ENCODE measurements at regions not wholly inside any gene's neighbourhood (a gene's known extent, or its start where the extent isn't known, plus 50 kb on each side); places are given as distances from the start of the nearest gene placed in this dataset.
"Not testable (repeated sequence)": the region's sequence is repeated elsewhere in the genome, so short reads cannot be mapped to it uniquely, and the experiment has no call there.

DNA sequence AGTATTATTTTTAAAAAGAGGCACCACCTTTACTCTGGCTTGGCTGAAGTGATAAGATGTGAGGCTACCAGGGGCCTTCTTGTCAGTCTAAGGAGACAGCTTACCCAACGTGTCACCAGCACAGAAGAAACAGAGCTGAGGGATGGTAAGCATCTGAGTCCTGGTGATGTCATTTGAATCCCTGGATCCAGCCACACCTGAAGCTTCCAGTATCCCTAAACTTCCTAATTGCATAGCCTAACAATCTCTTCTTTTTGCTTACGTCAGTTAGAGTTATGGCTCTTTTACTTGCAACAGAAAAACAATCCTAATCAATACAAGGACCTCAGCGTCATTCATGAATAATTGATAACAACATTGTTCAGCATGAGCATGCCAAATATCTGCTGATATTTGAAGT, 436.6 kb downstream of the SHISA9 start:
- no peak for TF ChIP-seq ZFX (IDR thresholded peaks at IDR 0.05)
- TF ChIP-seq, protein P1, sequence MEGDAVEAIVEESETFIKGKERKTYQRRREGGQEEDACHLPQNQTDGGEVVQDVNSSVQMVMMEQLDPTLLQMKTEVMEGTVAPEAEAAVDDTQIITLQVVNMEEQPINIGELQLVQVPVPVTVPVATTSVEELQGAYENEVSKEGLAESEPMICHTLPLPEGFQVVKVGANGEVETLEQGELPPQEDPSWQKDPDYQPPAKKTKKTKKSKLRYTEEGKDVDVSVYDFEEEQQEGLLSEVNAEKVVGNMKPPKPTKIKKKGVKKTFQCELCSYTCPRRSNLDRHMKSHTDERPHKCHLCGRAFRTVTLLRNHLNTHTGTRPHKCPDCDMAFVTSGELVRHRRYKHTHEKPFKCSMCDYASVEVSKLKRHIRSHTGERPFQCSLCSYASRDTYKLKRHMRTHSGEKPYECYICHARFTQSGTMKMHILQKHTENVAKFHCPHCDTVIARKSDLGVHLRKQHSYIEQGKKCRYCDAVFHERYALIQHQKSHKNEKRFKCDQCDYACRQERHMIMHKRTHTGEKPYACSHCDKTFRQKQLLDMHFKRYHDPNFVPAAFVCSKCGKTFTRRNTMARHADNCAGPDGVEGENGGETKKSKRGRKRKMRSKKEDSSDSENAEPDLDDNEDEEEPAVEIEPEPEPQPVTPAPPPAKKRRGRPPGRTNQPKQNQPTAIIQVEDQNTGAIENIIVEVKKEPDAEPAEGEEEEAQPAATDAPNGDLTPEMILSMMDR (conservative IDR thresholded peaks at IDR 0.05), result no peak
- no peak overlapping the region for H3K27ac ChIP-seq

DNA sequence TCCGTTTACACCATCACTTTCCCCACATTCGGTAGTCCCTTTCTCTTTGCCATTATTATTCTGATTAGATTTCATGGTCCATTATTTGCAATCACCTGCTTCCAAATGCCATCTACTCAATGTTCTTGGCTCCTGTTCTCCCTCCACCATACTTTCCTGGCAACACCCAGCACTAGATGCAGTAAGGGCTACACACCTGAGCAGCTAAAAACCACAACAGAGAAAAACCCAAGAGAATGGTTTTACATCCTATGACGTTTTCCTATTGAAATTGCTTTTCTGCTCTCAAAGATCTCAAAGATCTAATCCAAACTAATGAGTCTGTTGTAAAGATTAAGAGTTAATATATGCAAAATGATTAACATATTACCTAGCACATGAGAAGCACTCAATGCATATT, 441.3 kb downstream of the SHISA9 start:
- TF ChIP-seq, protein P1 (conservative IDR thresholded peaks at IDR 0.05), result no peak
- no peak for TF ChIP-seq ZFX (IDR thresholded peaks at IDR 0.05)
- H3K27ac ChIP-seq, result no peak overlapping the region

DNA sequence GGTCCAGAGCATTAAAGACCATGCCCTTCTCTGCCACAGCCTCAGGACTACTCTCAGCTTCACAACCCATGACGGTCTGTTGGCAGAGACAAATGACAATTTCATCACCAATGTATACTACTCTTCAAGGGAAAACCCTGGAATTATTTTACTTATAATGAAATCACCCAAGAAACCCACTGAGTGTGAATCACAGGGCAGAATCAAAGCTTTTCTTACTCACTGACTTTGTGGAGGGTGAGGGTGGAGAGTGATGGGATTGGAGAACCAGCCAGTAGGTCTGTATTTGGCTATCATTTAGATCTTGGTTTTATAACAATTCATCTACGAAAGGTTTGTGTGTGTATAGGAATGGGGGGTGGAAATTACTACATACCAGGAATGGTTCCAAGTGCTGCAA, 442.6 kb downstream of the SHISA9 start:
- no peak for TF ChIP-seq ZFX (IDR thresholded peaks at IDR 0.05)

DNA sequence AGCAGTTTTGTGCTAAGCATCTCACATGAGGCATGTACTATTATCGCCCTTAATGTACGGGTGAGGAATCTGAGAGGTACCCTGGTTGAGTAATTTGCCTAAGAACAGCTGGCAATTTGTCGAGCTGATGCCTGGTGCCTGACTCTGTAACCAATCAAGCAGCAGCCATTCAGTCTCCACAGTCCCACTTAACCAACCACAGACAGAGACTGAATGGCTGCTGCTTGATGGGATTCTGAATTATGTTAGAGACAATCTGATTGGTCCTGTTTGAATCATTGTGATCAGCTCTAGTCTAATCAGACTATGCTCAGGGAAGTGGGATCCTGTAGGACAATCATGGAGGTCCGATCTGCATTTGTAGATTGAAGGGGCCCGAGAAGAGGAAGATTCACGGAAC, 447.0 kb downstream of the SHISA9 start:
- TF ChIP-seq, protein P1 (conservative IDR thresholded peaks at IDR 0.05), result no peak
- TF ChIP-seq ZFX (IDR thresholded peaks at IDR 0.05), result no peak
- no peak overlapping the region for H3K27ac ChIP-seq

More for the DNA sequence above, 442.6 kb downstream of the SHISA9 start:
- no peak overlapping the region for H3K27ac ChIP-seq

DNA sequence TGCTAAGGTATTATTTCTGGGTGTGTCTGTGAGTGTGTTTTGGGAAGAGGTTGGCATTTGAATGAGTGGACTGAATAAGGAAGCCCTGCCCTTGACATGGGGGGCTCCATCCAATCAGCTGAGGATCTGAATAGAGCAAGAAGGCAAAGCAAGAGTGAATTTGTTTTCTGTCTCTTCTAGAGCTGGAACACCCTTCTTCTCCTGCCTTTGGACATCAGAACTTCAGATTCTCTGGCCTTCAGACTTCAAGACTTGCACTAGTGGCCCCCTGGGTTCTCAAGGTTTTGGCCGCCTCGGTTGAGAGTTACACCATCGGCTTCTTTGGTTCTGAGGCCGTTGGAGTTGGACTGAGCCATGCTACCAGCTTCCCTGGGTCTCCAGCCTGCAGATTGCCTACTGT, 448.6 kb downstream of the SHISA9 start:
- H3K27ac ChIP-seq, result no peak overlapping the region
- TF ChIP-seq, protein P1 (conservative IDR thresholded peaks at IDR 0.05), result no peak
- TF ChIP-seq ZFX (IDR thresholded peaks at IDR 0.05), result no peak

DNA sequence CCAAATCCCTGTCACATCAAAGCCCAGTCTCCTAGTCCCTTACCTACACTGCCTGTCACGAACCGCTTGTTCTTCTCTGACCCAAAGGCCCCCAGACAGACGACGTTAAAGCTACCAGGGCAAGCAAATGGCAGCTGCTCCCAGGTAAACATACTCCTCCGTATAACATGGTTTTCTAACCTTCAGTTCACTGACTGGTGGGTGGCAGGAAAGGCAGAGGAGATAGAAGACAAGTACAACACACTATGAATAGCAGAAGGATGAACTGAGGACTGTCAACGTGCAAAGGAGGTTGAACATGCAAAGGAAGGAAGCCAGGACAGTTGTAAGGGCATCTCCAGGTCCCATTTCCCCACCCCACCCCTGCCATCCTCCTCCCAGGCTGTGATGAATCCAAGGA, 449.8 kb downstream of the SHISA9 start:
- no peak overlapping the region for H3K27ac ChIP-seq
- TF ChIP-seq ZFX (IDR thresholded peaks at IDR 0.05), result no peak
- TF ChIP-seq, protein P1 (conservative IDR thresholded peaks at IDR 0.05), result no peak

DNA sequence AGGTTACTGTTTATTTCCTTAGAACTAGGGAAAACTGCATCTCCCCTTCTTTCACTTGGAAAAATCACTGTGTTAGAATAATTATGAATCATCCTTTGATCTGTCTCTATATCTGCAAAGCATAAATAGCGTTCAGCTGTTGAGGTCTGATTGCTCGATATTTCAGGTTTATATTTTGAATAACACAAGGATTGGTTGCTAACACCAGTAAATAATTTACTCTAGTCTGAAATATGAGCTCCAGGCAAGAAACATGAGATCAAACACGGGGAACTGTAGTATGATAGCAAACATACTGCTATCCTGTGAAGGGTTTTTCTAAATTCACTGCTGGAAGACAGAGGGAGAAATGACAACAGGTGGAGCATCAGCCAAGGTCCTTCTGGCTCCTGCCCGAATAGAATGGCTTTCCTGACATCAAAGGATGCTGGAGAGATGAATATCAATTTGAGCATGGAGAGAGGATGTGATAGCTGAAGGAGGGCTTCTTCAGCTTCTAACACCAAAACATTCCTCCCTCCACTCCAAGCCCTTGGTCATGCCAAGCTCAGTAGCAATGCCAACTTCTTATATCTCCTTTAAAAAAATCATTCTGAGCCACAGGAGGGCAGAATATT, 450.3 kb downstream of the SHISA9 start:
- TF ChIP-seq, protein P1 (conservative IDR thresholded peaks at IDR 0.05), result no peak
- TF ChIP-seq ZFX (IDR thresholded peaks at IDR 0.05), result no peak
- H3K27ac ChIP-seq, result no peak overlapping the region

DNA sequence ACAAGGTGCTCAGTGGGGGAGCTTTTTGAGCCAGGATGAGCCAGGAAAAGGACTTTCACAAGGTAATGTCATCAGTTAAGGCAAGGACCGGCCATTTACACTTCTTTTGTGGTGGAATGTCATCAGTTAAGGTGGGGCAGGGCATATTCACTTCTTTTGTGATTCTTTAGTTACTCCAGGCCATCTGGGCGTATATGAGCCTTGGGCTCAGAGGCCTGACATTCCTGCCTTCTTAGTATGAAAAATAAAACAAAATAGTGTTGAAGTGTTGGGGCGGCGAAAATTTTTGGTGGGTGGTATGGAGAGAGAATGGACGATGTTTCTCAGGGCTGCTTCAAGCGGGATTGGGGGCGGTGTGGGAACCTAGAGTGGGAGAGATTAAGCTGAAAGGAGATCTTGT, 451.4 kb downstream of the SHISA9 start:
- H3K27ac ChIP-seq, result not testable (repeated sequence)

DNA sequence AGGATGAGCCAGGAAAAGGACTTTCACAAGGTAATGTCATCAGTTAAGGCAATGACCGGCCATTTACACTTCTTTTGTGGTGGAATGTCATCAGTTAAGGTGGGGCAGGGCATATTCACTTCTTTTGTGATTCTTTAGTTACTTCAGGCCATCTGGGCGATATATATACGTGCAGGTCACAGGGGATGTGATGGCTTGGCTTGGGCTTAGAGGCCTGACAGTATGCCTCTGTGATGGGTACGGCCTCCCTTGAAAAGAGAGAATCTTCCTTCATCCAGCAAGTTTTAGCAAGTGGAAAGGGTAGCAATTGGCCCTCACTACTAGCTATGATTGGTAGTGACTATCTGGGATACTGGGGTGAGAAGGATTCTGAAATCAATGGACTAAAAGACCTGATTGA, 456.4 kb downstream of the SHISA9 start:
- not testable (repeated sequence) for H3K27ac ChIP-seq
